ENCODE measurements at regions not wholly inside any gene's neighbourhood (a gene's known extent, or its start where the extent isn't known, plus 50 kb on each side); places are given as distances from the start of the nearest gene placed in this dataset.

- no peak overlapping the region for H3K4me3 ChIP-seq (ENCODE audit: low read depth in 1 of 3, low read length in 3 of 3)
- no peak for DNase-seq (ENCODE audit: low spot score)
- no peak overlapping the region for H3K27ac ChIP-seq (ENCODE audit: low read depth in 1 of 2, low read length in 2 of 2)
- no peaks in the 10 kb centered on the region for H3K36me3 ChIP-seq (ENCODE audit: control insufficient read depth in 4 of 4, insufficient read depth in 3 of 4, low read depth in 1 of 4, low read length in 3 of 4)
- TF ChIP-seq ATF3 (IDR thresholded peaks at IDR 0.05) (no peak), ZBTB33 (IDR thresholded peaks at IDR 0.05) (no peak), RAD21 (IDR thresholded peaks at IDR 0.05) (no peak), CTCF (IDR thresholded peaks at IDR 0.05; ENCODE audit: low read depth, low read length, missing input control) (no peak), SP1 (IDR thresholded peaks at IDR 0.05) (no peak), YY1 (IDR thresholded peaks at IDR 0.05) (no peak), GABPA (IDR thresholded peaks at IDR 0.05 in 1 of 2, conservative IDR thresholded peaks at IDR 0.05 in 1 of 2) (no peak), TAF1 (conservative IDR thresholded peaks at IDR 0.05) (no peak), JUND (IDR thresholded peaks at IDR 0.05) (no peak), HNF4G (IDR thresholded peaks at IDR 0.05) (no peak), EGR1 (IDR thresholded peaks at IDR 0.05; ENCODE audit: low read depth in 2 of 2) (no peak), RXRA (IDR thresholded peaks at IDR 0.05) (no peak), FOXA1 (IDR thresholded peaks at IDR 0.05) (no peak), HNF4A (conservative IDR thresholded peaks at IDR 0.05) (no peak), REST (IDR thresholded peaks at IDR 0.05) (no peak), MAX (IDR thresholded peaks at IDR 0.05) (no peak), FOXA2 (IDR thresholded peaks at IDR 0.05) (no peak), NR2F2 (IDR thresholded peaks at IDR 0.05) (no peak)
- no peaks in the 10 kb centered on the region for H3K9me3 ChIP-seq (ENCODE audit: control insufficient read depth in 4 of 4, low read length in 3 of 4)
- no peaks in the 10 kb centered on the region for H3K4me1 ChIP-seq (ENCODE audit: control insufficient read depth in 4 of 4, insufficient read depth in 4 of 4, low read length in 3 of 4)
- peaks cover 0 to 2% (median 0%) of the 10 kb centered on the region in 4 donors for H3K27me3 ChIP-seq (ENCODE audit: control insufficient read depth in 4 of 4, insufficient read depth in 4 of 4, low read length in 3 of 4)
- H3K9ac ChIP-seq (ENCODE audit: low read depth in 1 of 2, low read length in 2 of 2): no peak overlapping the region
- whole genome bisulfite sequencing: 78% methylated on average over 8 of the region's 8 CpGs
Observed at GRCh38 chr11:116261606-116262005, 511.2 kb downstream of the BUD13 start.
